ENCODE measurements at regions not wholly inside any gene's neighbourhood (a gene's known extent, or its start where the extent isn't known, plus 50 kb on each side); places are given as distances from the start of the nearest gene placed in this dataset.

- no peak for TF ChIP-seq CHD1 (IDR thresholded peaks at IDR 0.05; ENCODE audit: low read depth, low read length)
- TF ChIP-seq USF2 (IDR thresholded peaks at IDR 0.05; ENCODE audit: low read depth, low read length), result no peak
- no peak for TF ChIP-seq RCOR1 (IDR thresholded peaks at IDR 0.05; ENCODE audit: insufficient replicate concordance, low read length)
- TF ChIP-seq RAD21 (IDR thresholded peaks at IDR 0.05; ENCODE audit: low read length), result no peak
- DNase-seq, result no peak
- Histone ChIP-seq H2BK20ac (ENCODE audit: low read depth, low read length) (no peak overlapping the region), H3K23ac (ENCODE audit: low read depth, low read length) (no peak overlapping the region), H4K91ac (ENCODE audit: insufficient read depth, low read depth, low read length) (no peak overlapping the region), H2BK120ac (ENCODE audit: low read depth, low read length) (no peak overlapping the region), H3K9me3 (ENCODE audit: control insufficient read depth, insufficient read depth, low read length) (no peaks in the 10 kb centered on the region), H4K20me1 (ENCODE audit: insufficient read depth, low read length) (no peaks in the 10 kb centered on the region), H3K4me2 (ENCODE audit: low read depth, low read length) (no peak overlapping the region), H3K14ac (replicated peaks; ENCODE audit: low read depth, low read length) (no peak overlapping the region), H3K4ac (ENCODE audit: low read depth, low read length) (no peak overlapping the region), H3K9ac (ENCODE audit: low read depth, low read length) (no peak overlapping the region), H2BK15ac (ENCODE audit: low read depth, low read length) (no peak overlapping the region), H4K5ac (ENCODE audit: low read depth, low read length) (no peak overlapping the region), H3K27me3 (ENCODE audit: control insufficient read depth, insufficient read depth, low read length) (no peaks in the 10 kb centered on the region), H2AK5ac (ENCODE audit: low read depth, low read length) (no peak overlapping the region), H2AFZ (replicated peaks; ENCODE audit: low read length, poor library complexity) (no peak overlapping the region), H4K8ac (ENCODE audit: low read depth in 2 of 2, low read length in 2 of 2) (no peak overlapping the region), H3K9me1 (ENCODE audit: insufficient read depth, low read length) (no peaks in the 10 kb centered on the region), H3K4me1 (ENCODE audit: control insufficient read depth, insufficient read depth, low read length) (no peaks in the 10 kb centered on the region), H3K36me3 (ENCODE audit: control insufficient read depth, insufficient read depth, low read length) (no peaks in the 10 kb centered on the region), H3K56ac (ENCODE audit: extremely low read depth, insufficient read depth, low read length) (no peak overlapping the region), H3K4me3 (ENCODE audit: insufficient read depth, low read depth, low read length) (no peak overlapping the region), H3K27ac (ENCODE audit: insufficient read depth, low read length) (no peak overlapping the region), H2BK5ac (ENCODE audit: low read depth, low read length, poor library complexity, severe bottlenecking) (no peak overlapping the region), H3K18ac (ENCODE audit: low read depth, low read length) (no peak overlapping the region), H3K79me1 (ENCODE audit: low read depth in 1 of 2, low read length in 2 of 2) (no peaks in the 10 kb centered on the region), H2AK9ac (replicated peaks; ENCODE audit: low read depth, low read length, poor library complexity) (no peak overlapping the region)
- intact Hi-C loops (cut with micrococcal nuclease) (no loop called here), dilution Hi-C loops (cut with HindIII; ENCODE audit: low sequenced_read_pairs, unreplicated experiment) (no loop called here), in situ Hi-C loops (cut with MboI; ENCODE audit: low sequenced_read_pairs) (no loop called here)
- ATAC-seq (ENCODE audit: low read depth), result no peak
- WGBS, 2 experiments (ENCODE audit: extremely low coverage in 2 of 2, insufficient read length in 1 of 2), result no CpG with 5 or more reads among the region's 3 CpGs
- ChIA-PET POLR2A (ENCODE audit: unreplicated experiment) (no interaction called here), CTCF (no interaction called here)
- no TSS peak for BruUV-seq (replicated peaks)
Observed at GRCh38 chr4:62387808-62388207, 1187.7 kb downstream of the ADGRL3 start.

All from IMR-90 (cell line).